ENCODE measurements at regions not wholly inside any gene's neighbourhood (a gene's known extent, or its start where the extent isn't known, plus 50 kb on each side); places are given as distances from the start of the nearest gene placed in this dataset.

GRCh38 chr11:116309446-116309845 is 463.3 kb downstream of the BUD13 start:
- Mint-ChIP-seq H3K4me1 (ENCODE audit: low read depth, unreplicated experiment) (peaks cover 22% of the 10 kb centered on the region), H3K4me3 (ENCODE audit: unreplicated experiment) (no peak overlapping the region), H3K9me3 (ENCODE audit: unreplicated experiment) (peaks cover 4% of the 10 kb centered on the region), H3K36me3 (ENCODE audit: unreplicated experiment) (no peaks in the 10 kb centered on the region), H3K27ac (ENCODE audit: unreplicated experiment) (no peak overlapping the region), H3K27me3 (ENCODE audit: unreplicated experiment) (no peaks in the 10 kb centered on the region)
- no peak for DNase-seq
- no peak for TF ChIP-seq CTCF (IDR thresholded peaks at IDR 0.05; ENCODE audit: partially characterized antibody, unreplicated experiment)

GRCh38 chr11:116302756-116303155 is 470.0 kb downstream of the BUD13 start:
- DNase-seq = no peak
- H3K27ac Mint-ChIP-seq (ENCODE audit: unreplicated experiment) = no peak overlapping the region
- no peak for TF ChIP-seq CTCF (IDR thresholded peaks at IDR 0.05; ENCODE audit: partially characterized antibody, unreplicated experiment)
- peaks cover 2% of the 10 kb centered on the region for H3K9me3 Mint-ChIP-seq (ENCODE audit: unreplicated experiment)
- H3K36me3 Mint-ChIP-seq (ENCODE audit: unreplicated experiment) = peaks cover 4% of the 10 kb centered on the region
- H3K4me3 Mint-ChIP-seq (ENCODE audit: unreplicated experiment) = no peak overlapping the region
- H3K4me1 Mint-ChIP-seq (ENCODE audit: low read depth, unreplicated experiment) = peaks cover 17% of the 10 kb centered on the region
- H3K27me3 Mint-ChIP-seq (ENCODE audit: unreplicated experiment) = no peaks in the 10 kb centered on the region

- DNase-seq = no peak
- TF ChIP-seq CTCF (IDR thresholded peaks at IDR 0.05; ENCODE audit: partially characterized antibody, unreplicated experiment) = no peak
- peaks cover 4% of the 10 kb centered on the region for H3K36me3 Mint-ChIP-seq (ENCODE audit: unreplicated experiment)
- H3K27ac Mint-ChIP-seq (ENCODE audit: unreplicated experiment) = no peak overlapping the region
- H3K9me3 Mint-ChIP-seq (ENCODE audit: unreplicated experiment) = peaks cover 2% of the 10 kb centered on the region
- H3K4me3 Mint-ChIP-seq (ENCODE audit: unreplicated experiment) = peak overlapping the region; percentile 21
- peaks cover 7% of the 10 kb centered on the region for H3K4me1 Mint-ChIP-seq (ENCODE audit: low read depth, unreplicated experiment)
- H3K27me3 Mint-ChIP-seq (ENCODE audit: unreplicated experiment) = no peaks in the 10 kb centered on the region
Measured at GRCh38 chr11:116301141-116301540, 471.6 kb downstream of the BUD13 start.

GRCh38 chr11:116300232-116300631 is 472.6 kb downstream of the BUD13 start:
- DNase-seq = no peak
- TF ChIP-seq CTCF (IDR thresholded peaks at IDR 0.05; ENCODE audit: partially characterized antibody, unreplicated experiment) = no peak
- Mint-ChIP-seq H3K27ac (ENCODE audit: unreplicated experiment) (peak overlapping the region; percentile 50), H3K36me3 (ENCODE audit: unreplicated experiment) (peaks cover 4% of the 10 kb centered on the region), H3K9me3 (ENCODE audit: unreplicated experiment) (peaks cover 2% of the 10 kb centered on the region), H3K27me3 (ENCODE audit: unreplicated experiment) (no peaks in the 10 kb centered on the region), H3K4me1 (ENCODE audit: low read depth, unreplicated experiment) (peaks cover 4% of the 10 kb centered on the region), H3K4me3 (ENCODE audit: unreplicated experiment) (no peak overlapping the region)

- no peak overlapping the region for H3K4me3 Mint-ChIP-seq (ENCODE audit: unreplicated experiment)
- no peak for DNase-seq
- no peak overlapping the region for H3K27ac Mint-ChIP-seq (ENCODE audit: unreplicated experiment)
- no peaks in the 10 kb centered on the region for H3K4me1 Mint-ChIP-seq (ENCODE audit: low read depth, unreplicated experiment)
- no peak for TF ChIP-seq CTCF (IDR thresholded peaks at IDR 0.05; ENCODE audit: partially characterized antibody, unreplicated experiment)
- H3K36me3 Mint-ChIP-seq (ENCODE audit: unreplicated experiment) = peaks cover 7% of the 10 kb centered on the region
- H3K9me3 Mint-ChIP-seq (ENCODE audit: unreplicated experiment) = no peaks in the 10 kb centered on the region
- no peaks in the 10 kb centered on the region for H3K27me3 Mint-ChIP-seq (ENCODE audit: unreplicated experiment)
Measured at GRCh38 chr11:116294630-116295029, 478.2 kb downstream of the BUD13 start.
